Endodermal cell (in vitro differentiated cells): ENCODE measurements at regions not wholly inside any gene's neighbourhood (a gene's known extent, or its start where the extent isn't known, plus 50 kb on each side); places are given as distances from the start of the nearest gene placed in this dataset.

Experiments
- DNase-seq: peaks from one replicate; pipeline ENCODE4 v3.0.0-alpha.2; 2017
- H3K27ac ChIP-seq: 2 replicates; pipeline ENCODE4 v1.5.1; 2013; ENCODE audit warnings: mild to moderate bottlenecking, low read depth, low read length, moderate library complexity
- H3K27me3 ChIP-seq: 2 replicates; pipeline ENCODE4 v1.6.1; 2013; ENCODE audit warnings: mild to moderate bottlenecking, low read length, moderate library complexity; ENCODE audit not compliant: insufficient read depth, control insufficient read depth, poor library complexity, severe bottlenecking
- H3K36me3 ChIP-seq: 2 replicates; pipeline ENCODE4 v1.7.0; 2013; ENCODE audit warnings: mild to moderate bottlenecking, low read length, moderate library complexity; ENCODE audit not compliant: control insufficient read depth, insufficient read depth
- H3K4me1 ChIP-seq: one replicate; pipeline ENCODE4 v1.7.0; 2013; ENCODE audit warnings: low read length; ENCODE audit not compliant: control insufficient read depth, insufficient read depth
- H3K4me3 ChIP-seq: 2 replicates; pipeline ENCODE4 v1.5.1; 2013; ENCODE audit warnings: mild to moderate bottlenecking, low read length, moderate library complexity
- H3K9ac ChIP-seq: 2 replicates; pipeline ENCODE4 v1.6.1; 2013; ENCODE audit warnings: mild to moderate bottlenecking, low read length, moderate library complexity; ENCODE audit not compliant: poor library complexity, severe bottlenecking; ENCODE audit errors: extremely low read depth
- H3K9me3 ChIP-seq: 2 replicates; pipeline ENCODE4 v1.6.1; 2013; ENCODE audit warnings: mild to moderate bottlenecking, low read length, moderate library complexity; ENCODE audit not compliant: control insufficient read depth
- H3K27ac Mint-ChIP-seq: 2 replicates; pipeline ENCODE4 v1.8.0; 2020; ENCODE audit warnings: mixed read lengths
- H3K27me3 Mint-ChIP-seq: 2 replicates; pipeline ENCODE4 v1.8.0; 2021; ENCODE audit warnings: mild to moderate bottlenecking, mixed read lengths; ENCODE audit not compliant: insufficient read depth
- H3K36me3 Mint-ChIP-seq: 2 replicates; pipeline ENCODE4 v1.8.0; 2020; ENCODE audit warnings: low read depth, mixed read lengths
- H3K4me1 Mint-ChIP-seq: 2 replicates; pipeline ENCODE4 v1.8.0; 2020; ENCODE audit warnings: mixed read lengths
- H3K4me3 Mint-ChIP-seq: 2 replicates; pipeline ENCODE4 v1.8.0; 2020; ENCODE audit warnings: mild to moderate bottlenecking, moderate library complexity, mixed read lengths
- H3K9me3 Mint-ChIP-seq: 2 replicates; pipeline ENCODE4 v1.8.0; 2020; ENCODE audit warnings: mild to moderate bottlenecking, mixed read lengths
- CTCF ChIP-seq: fragments of 200-600 bp; sonication (generic); conservative IDR thresholded peaks from 2 replicates; pipeline ENCODE4 v1.5.0; 2021; ENCODE audit warnings: antibody characterized with exemption, mild to moderate bottlenecking
- WGBS, 2 experiments: methylation state at CpG; one replicate each; pipeline versions ENCODE4 v1.1.5 to v1.1.7; 2013; ENCODE audit warnings: missing lambda C conversion rate in 2 of 2, mixed read lengths in 1 of 2; ENCODE audit not compliant: insufficient coverage in 1 of 2, insufficient read length in 1 of 2; 5-methylcytosine and 5-hydroxymethylcytosine counted together

- no peaks in the 10 kb centered on the region for H3K27me3 Mint-ChIP-seq
- H3K4me1 Mint-ChIP-seq = no peaks in the 10 kb centered on the region
- no peaks in the 10 kb centered on the region for H3K36me3 Mint-ChIP-seq
- Histone ChIP-seq H3K9ac (no peak overlapping the region), H3K4me3 (no peak overlapping the region), H3K4me1 (no peaks in the 10 kb centered on the region), H3K27me3 (no peaks in the 10 kb centered on the region), H3K9me3 (no peaks in the 10 kb centered on the region), H3K27ac (no peak overlapping the region), H3K36me3 (no peaks in the 10 kb centered on the region)
- H3K4me3 Mint-ChIP-seq = no peak overlapping the region
- H3K9me3 Mint-ChIP-seq = no peaks in the 10 kb centered on the region
- H3K27ac Mint-ChIP-seq = no peak overlapping the region
- no peak for DNase-seq
- 96 to 100% methylated on average over 1 of the region's 1 CpG for WGBS, 2 experiments
- no peak for TF ChIP-seq CTCF
Observed at GRCh38 chr14:62314871-62315270, 552.7 kb downstream of the SNAPC1 start.

DNA sequence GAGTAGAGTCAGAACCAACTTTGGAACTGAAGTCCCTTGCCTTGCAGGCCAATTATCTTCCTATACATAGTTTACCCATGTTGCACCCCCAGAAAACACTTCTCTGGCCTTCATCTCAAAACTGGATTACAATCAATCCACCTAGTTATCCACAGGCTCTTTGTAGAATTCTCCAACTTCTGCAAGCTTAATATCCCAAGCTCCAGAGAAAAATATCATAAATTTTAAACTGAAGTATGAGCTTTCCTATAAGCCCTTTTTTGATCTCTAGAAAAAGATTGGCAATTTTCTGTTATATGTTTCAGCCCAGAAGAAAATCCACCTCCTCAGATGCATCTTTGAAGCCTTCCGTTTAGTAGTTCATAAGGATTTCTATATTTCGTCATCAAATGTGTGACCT, 553.4 kb downstream of the SNAPC1 start:
- Mint-ChIP-seq H3K27ac (no peak overlapping the region), H3K27me3 (no peaks in the 10 kb centered on the region), H3K36me3 (no peaks in the 10 kb centered on the region), H3K9me3 (no peaks in the 10 kb centered on the region), H3K4me1 (no peaks in the 10 kb centered on the region), H3K4me3 (no peak overlapping the region)
- TF ChIP-seq CTCF = no peak
- Histone ChIP-seq H3K9ac (no peak overlapping the region), H3K4me3 (no peak overlapping the region), H3K27ac (no peak overlapping the region), H3K4me1 (no peaks in the 10 kb centered on the region), H3K9me3 (no peaks in the 10 kb centered on the region), H3K27me3 (no peaks in the 10 kb centered on the region), H3K36me3 (no peaks in the 10 kb centered on the region)
- WGBS, 2 experiments = 93% methylated on average over 2 of the region's 2 CpGs; no CpG with 5 or more reads in 1 of the 2 experiments
- DNase-seq = no peak

DNA sequence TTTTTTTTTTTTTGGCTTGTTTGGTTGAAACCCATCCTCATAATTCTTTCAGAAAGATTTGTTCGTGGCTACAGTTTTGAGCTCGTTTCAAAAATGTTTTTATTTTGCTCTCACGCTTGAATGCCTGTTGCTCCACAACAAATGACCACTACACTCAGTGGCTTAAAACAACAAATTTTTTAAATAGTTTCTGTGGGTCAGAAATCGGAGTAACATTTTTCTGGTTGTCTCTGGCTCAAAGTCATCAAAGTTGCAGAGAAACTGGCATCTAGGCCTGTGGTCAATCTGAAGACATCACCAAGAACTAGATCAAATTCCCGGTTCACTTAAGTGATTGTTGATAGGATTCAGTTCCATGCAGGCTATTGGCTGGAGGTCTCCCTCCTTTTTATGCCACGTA, 560.0 kb downstream of the SNAPC1 start:
- Mint-ChIP-seq H3K9me3 (peaks cover 11% of the 10 kb centered on the region), H3K27ac (no peak overlapping the region), H3K36me3 (no peaks in the 10 kb centered on the region), H3K27me3 (no peaks in the 10 kb centered on the region), H3K4me1 (no peaks in the 10 kb centered on the region), H3K4me3 (no peak overlapping the region)
- H3K9me3 ChIP-seq = no peaks in the 10 kb centered on the region
- H3K4me1 ChIP-seq = no peaks in the 10 kb centered on the region
- no peak for TF ChIP-seq CTCF
- no peaks in the 10 kb centered on the region for H3K27me3 ChIP-seq
- no peak for DNase-seq
- no peaks in the 10 kb centered on the region for H3K36me3 ChIP-seq
- WGBS, 2 experiments = 92 to 96% methylated on average over 6 of the region's 6 CpGs
- H3K27ac ChIP-seq = no peak overlapping the region
- H3K9ac ChIP-seq = no peak overlapping the region
- no peak overlapping the region for H3K4me3 ChIP-seq
